ENCODE measurements at regions not wholly inside any gene's neighbourhood (a gene's known extent, or its start where the extent isn't known, plus 50 kb on each side); places are given as distances from the start of the nearest gene placed in this dataset.

- Histone ChIP-seq H3K4me1 (peaks cover 0 to 72% (median 39%) of the 10 kb centered on the region in 4 donors), H3K27me3 (no peaks in the 10 kb centered on the region), H3K4me3 (peak overlapping the region; percentile 16 to 35), H3K36me3 (no peaks in the 10 kb centered on the region), H3K27ac (peak overlapping the region; percentile 79 to 84), H3K9me3 (no peaks in the 10 kb centered on the region)
- peak; percentile 93 to 95 for DNase-seq
- TF ChIP-seq, protein P1, sequence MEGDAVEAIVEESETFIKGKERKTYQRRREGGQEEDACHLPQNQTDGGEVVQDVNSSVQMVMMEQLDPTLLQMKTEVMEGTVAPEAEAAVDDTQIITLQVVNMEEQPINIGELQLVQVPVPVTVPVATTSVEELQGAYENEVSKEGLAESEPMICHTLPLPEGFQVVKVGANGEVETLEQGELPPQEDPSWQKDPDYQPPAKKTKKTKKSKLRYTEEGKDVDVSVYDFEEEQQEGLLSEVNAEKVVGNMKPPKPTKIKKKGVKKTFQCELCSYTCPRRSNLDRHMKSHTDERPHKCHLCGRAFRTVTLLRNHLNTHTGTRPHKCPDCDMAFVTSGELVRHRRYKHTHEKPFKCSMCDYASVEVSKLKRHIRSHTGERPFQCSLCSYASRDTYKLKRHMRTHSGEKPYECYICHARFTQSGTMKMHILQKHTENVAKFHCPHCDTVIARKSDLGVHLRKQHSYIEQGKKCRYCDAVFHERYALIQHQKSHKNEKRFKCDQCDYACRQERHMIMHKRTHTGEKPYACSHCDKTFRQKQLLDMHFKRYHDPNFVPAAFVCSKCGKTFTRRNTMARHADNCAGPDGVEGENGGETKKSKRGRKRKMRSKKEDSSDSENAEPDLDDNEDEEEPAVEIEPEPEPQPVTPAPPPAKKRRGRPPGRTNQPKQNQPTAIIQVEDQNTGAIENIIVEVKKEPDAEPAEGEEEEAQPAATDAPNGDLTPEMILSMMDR (IDR thresholded peaks at IDR 0.05): peak; percentile 86 to 88
- intact Hi-C loops (cut with DNase I; ENCODE audit: low total_unique reads): loop anchor here (5.0 to 10.0 kb wide), 4 partner anchors 139 to 821 kb away; partner anchors contain the start of gene TCF7L2
These were observed 167.5 kb upstream of the HABP2 start for GRCh38 chr10:113385021-113385999.

DNA sequence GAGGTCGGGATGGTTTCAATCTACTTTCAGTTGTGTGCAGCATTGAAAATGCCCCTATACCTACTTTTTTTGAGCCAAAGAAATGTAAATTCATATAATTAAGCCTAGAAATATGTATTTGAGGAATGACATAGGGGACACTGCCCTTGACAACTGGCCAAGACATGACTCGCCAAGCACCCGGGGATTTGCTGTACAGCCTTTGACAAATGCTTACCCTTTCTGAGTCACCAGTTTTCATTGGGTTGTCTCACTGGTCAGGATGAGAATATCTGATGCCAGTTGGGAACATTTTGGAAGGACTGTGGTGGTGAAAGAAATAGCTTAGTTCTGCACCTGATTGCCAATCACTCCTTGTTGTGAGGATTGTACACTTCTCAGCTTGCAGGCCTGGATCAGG is 166.8 kb upstream of the HABP2 start:
- H3K4me1 ChIP-seq: peaks cover 0 to 72% (median 39%) of the 10 kb centered on the region in 4 donors
- no peaks in the 10 kb centered on the region for H3K27me3 ChIP-seq
- H3K4me3 ChIP-seq: peak overlapping the region; percentile 16 to 35
- no peak for DNase-seq
- no peaks in the 10 kb centered on the region for H3K9me3 ChIP-seq
- H3K27ac ChIP-seq: peak overlapping the region; percentile 79 to 84
- TF ChIP-seq, protein P1 (IDR thresholded peaks at IDR 0.05): no peak
- intact Hi-C loops (cut with DNase I; ENCODE audit: low total_unique reads): loop anchor here (5.0 to 10.0 kb wide), 4 partner anchors 139 to 821 kb away; partner anchors contain the start of gene TCF7L2
- H3K36me3 ChIP-seq: no peaks in the 10 kb centered on the region

GRCh38 chr10:113389969-113390368 is 162.9 kb upstream of the HABP2 start:
- peaks cover 0 to 35% (median 25%) of the 10 kb centered on the region in 4 donors for H3K4me1 ChIP-seq
- no peak overlapping the region for H3K27ac ChIP-seq
- DNase-seq: no peak
- no peaks in the 10 kb centered on the region for H3K36me3 ChIP-seq
- intact Hi-C loops (cut with DNase I; ENCODE audit: low total_unique reads): loop anchor here (5.0 to 10.0 kb wide), 4 partner anchors 135 to 825 kb away; partner anchors contain the start of gene TCF7L2
- no peaks in the 10 kb centered on the region for H3K9me3 ChIP-seq
- H3K4me3 ChIP-seq: no peak overlapping the region
- TF ChIP-seq, protein P1 (IDR thresholded peaks at IDR 0.05): no peak
- no peaks in the 10 kb centered on the region for H3K27me3 ChIP-seq

GRCh38 chr10:113390896-113391295 is 162.0 kb upstream of the HABP2 start:
- TF ChIP-seq, protein P1 (IDR thresholded peaks at IDR 0.05): no peak
- H3K4me1 ChIP-seq: peaks cover 0 to 27% (median 18%) of the 10 kb centered on the region in 4 donors
- no peaks in the 10 kb centered on the region for H3K27me3 ChIP-seq
- no peaks in the 10 kb centered on the region for H3K9me3 ChIP-seq
- H3K27ac ChIP-seq: no peak overlapping the region
- intact Hi-C loops (cut with DNase I; ENCODE audit: low total_unique reads): no loop called here
- no peaks in the 10 kb centered on the region for H3K36me3 ChIP-seq
- DNase-seq: no peak
- no peak overlapping the region for H3K4me3 ChIP-seq

DNA sequence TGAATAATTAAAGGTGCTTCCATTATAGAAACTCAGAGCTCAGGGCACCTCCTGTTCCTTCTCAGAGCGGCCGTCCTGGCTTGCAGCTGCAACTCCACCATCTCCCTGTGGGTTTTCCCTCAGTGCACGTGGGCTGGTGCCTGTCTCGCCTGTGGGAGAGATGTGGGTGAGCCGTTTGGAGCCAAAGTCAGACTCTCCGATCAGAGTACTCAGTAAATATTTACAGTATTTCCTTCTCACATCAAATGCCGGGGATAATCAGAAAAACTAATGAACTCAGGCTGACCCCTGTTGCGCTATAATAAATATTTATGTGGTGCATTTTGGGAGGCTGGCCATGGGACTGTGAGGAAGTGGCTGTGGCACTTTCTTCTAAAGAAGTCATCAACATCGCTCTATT is 155.8 kb upstream of the HABP2 start:
- H3K4me1 ChIP-seq: peaks cover 0 to 9% (median 0%) of the 10 kb centered on the region in 4 donors
- H3K4me3 ChIP-seq: no peak overlapping the region
- no peaks in the 10 kb centered on the region for H3K36me3 ChIP-seq
- no peak for DNase-seq
- TF ChIP-seq, protein P1 (IDR thresholded peaks at IDR 0.05): no peak
- H3K27me3 ChIP-seq: no peaks in the 10 kb centered on the region
- peaks cover 0 to 5% (median 0%) of the 10 kb centered on the region in 3 donors for H3K9me3 ChIP-seq
- intact Hi-C loops (cut with DNase I; ENCODE audit: low total_unique reads): no loop called here
- H3K27ac ChIP-seq: no peak overlapping the region

All from tibial artery (tissue), 4 donors.